ENCODE measurements at regions not wholly inside any gene's neighbourhood (a gene's known extent, or its start where the extent isn't known, plus 50 kb on each side); places are given as distances from the start of the nearest gene placed in this dataset.
"Not testable (repeated sequence)": the region's sequence is repeated elsewhere in the genome, so short reads cannot be mapped to it uniquely, and the experiment has no call there.

- no peaks in the 10 kb centered on the region for H3K27me3 ChIP-seq (ENCODE audit: control insufficient read depth in 1 of 2, insufficient read depth in 2 of 2, low read length in 2 of 2)
- no peaks in the 10 kb centered on the region for H3K4me1 ChIP-seq (ENCODE audit: control insufficient read depth, insufficient read depth, low read length)
- no peak overlapping the region for H3K4me3 ChIP-seq (ENCODE audit: low read length in 2 of 2)
- H3K27ac ChIP-seq (ENCODE audit: low read length), result no peak overlapping the region
- no peaks in the 10 kb centered on the region for H3K9me3 ChIP-seq (ENCODE audit: control insufficient read depth in 2 of 2, low read length in 2 of 2)
- no peaks in the 10 kb centered on the region for H3K36me3 ChIP-seq (ENCODE audit: control insufficient read depth in 2 of 2, insufficient read depth in 2 of 2, low read length in 2 of 2)
- no peak overlapping the region for H3K9ac ChIP-seq (ENCODE audit: low read length in 2 of 2)
These were observed 179.4 kb upstream of the OLIG3 start for GRCh38 chr6:137673603-137674002.

DNA sequence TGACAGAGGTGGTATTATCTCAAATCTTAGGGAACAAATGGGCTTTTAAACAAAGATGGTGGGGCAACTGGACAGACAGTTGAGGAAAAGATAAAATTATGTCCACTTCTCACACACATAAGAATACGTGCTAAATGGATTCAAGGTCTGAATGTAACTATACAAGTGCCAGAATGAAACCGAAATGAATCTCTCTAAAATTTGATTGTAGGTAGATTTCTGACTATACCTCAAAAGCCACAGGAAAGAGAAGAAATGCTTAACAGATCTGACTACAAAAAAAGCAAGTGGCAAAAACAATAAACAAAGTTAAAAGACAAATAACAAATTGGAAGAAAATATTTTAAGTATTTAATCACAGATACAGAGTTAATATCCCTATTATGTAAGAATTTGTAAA lies 182.7 kb upstream of the OLIG3 start:
- no peak overlapping the region for H3K4me3 ChIP-seq (ENCODE audit: low read length in 2 of 2)
- H3K27ac ChIP-seq (ENCODE audit: low read length), result no peak overlapping the region
- H3K9ac ChIP-seq (ENCODE audit: low read length in 2 of 2), result no peak overlapping the region
- H3K9me3 ChIP-seq (ENCODE audit: control insufficient read depth in 2 of 2, low read length in 2 of 2), result no peaks in the 10 kb centered on the region
- no peaks in the 10 kb centered on the region for H3K4me1 ChIP-seq (ENCODE audit: control insufficient read depth, insufficient read depth, low read length)
- H3K36me3 ChIP-seq (ENCODE audit: control insufficient read depth in 2 of 2, insufficient read depth in 2 of 2, low read length in 2 of 2), result no peaks in the 10 kb centered on the region
- H3K27me3 ChIP-seq (ENCODE audit: control insufficient read depth in 1 of 2, insufficient read depth in 2 of 2, low read length in 2 of 2), result no peaks in the 10 kb centered on the region

DNA sequence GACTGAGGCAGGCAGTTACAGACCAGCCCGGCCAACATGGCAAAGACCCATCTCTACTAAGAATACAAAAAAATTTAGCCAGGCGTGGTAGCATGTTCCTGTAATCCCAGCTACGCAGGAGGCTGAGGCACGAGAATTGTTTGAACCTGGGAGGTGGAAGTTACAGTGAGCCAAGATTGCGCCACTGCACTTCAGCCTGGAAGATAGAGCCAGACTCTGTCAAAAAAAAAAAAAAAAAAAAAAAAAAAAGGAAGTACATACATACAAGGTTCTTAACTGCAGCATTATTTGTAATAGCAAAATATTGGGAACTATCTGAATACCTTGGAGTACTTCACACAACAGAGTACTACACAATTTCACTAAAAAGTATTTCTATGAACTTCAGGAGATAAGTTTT lies 183.5 kb upstream of the OLIG3 start:
- no peaks in the 10 kb centered on the region for H3K36me3 ChIP-seq (ENCODE audit: control insufficient read depth in 2 of 2, insufficient read depth in 2 of 2, low read length in 2 of 2)
- no peaks in the 10 kb centered on the region for H3K27me3 ChIP-seq (ENCODE audit: control insufficient read depth in 1 of 2, insufficient read depth in 2 of 2, low read length in 2 of 2)
- no peak overlapping the region for H3K9ac ChIP-seq (ENCODE audit: low read length in 2 of 2)
- no peak overlapping the region for H3K27ac ChIP-seq (ENCODE audit: low read length)
- H3K4me3 ChIP-seq (ENCODE audit: low read length in 2 of 2), result no peak overlapping the region
- no peaks in the 10 kb centered on the region for H3K9me3 ChIP-seq (ENCODE audit: control insufficient read depth in 2 of 2, low read length in 2 of 2)
- no peaks in the 10 kb centered on the region for H3K4me1 ChIP-seq (ENCODE audit: control insufficient read depth, insufficient read depth, low read length)

GRCh38 chr6:137678451-137678850 lies 184.3 kb upstream of the OLIG3 start:
- Histone ChIP-seq H3K4me1 (ENCODE audit: control insufficient read depth, insufficient read depth, low read length) (no peaks in the 10 kb centered on the region), H3K9ac (ENCODE audit: low read length in 2 of 2) (no peak overlapping the region)

GRCh38 chr6:137680705-137681346 lies 186.2 kb upstream of the TNFAIP3 start:
- Histone ChIP-seq H3K27ac (ENCODE audit: low read length) (no peak overlapping the region), H3K4me3 (ENCODE audit: low read length in 2 of 2) (no peak overlapping the region), H3K9ac (ENCODE audit: low read length in 2 of 2) (no peak overlapping the region), H3K4me1 (ENCODE audit: control insufficient read depth, insufficient read depth, low read length) (no peaks in the 10 kb centered on the region), H3K36me3 (ENCODE audit: control insufficient read depth in 2 of 2, insufficient read depth in 2 of 2, low read length in 2 of 2) (no peaks in the 10 kb centered on the region), H3K27me3 (ENCODE audit: control insufficient read depth in 1 of 2, insufficient read depth in 2 of 2, low read length in 2 of 2) (no peaks in the 10 kb centered on the region), H3K9me3 (ENCODE audit: control insufficient read depth in 2 of 2, low read length in 2 of 2) (no peaks in the 10 kb centered on the region)

More at GRCh38 chr6:137678451-137678850, 184.3 kb upstream of the OLIG3 start:
- no peaks in the 10 kb centered on the region for H3K36me3 ChIP-seq (ENCODE audit: control insufficient read depth in 2 of 2, insufficient read depth in 2 of 2, low read length in 2 of 2)
- no peak overlapping the region for H3K27ac ChIP-seq (ENCODE audit: low read length)
- H3K27me3 ChIP-seq (ENCODE audit: control insufficient read depth in 1 of 2, insufficient read depth in 2 of 2, low read length in 2 of 2), result no peaks in the 10 kb centered on the region
- no peak overlapping the region for H3K4me3 ChIP-seq (ENCODE audit: low read length in 2 of 2)
- H3K9me3 ChIP-seq (ENCODE audit: control insufficient read depth in 2 of 2, low read length in 2 of 2), result no peaks in the 10 kb centered on the region

- no peaks in the 10 kb centered on the region for H3K36me3 ChIP-seq (ENCODE audit: control insufficient read depth in 2 of 2, insufficient read depth in 2 of 2, low read length in 2 of 2)
- H3K9ac ChIP-seq (ENCODE audit: low read length in 2 of 2), result no peak overlapping the region
- H3K27ac ChIP-seq (ENCODE audit: low read length), result no peak overlapping the region
- no peak overlapping the region for H3K4me3 ChIP-seq (ENCODE audit: low read length in 2 of 2)
- H3K4me1 ChIP-seq (ENCODE audit: control insufficient read depth, insufficient read depth, low read length), result no peaks in the 10 kb centered on the region
- H3K27me3 ChIP-seq (ENCODE audit: control insufficient read depth in 1 of 2, insufficient read depth in 2 of 2, low read length in 2 of 2), result no peaks in the 10 kb centered on the region
- H3K9me3 ChIP-seq (ENCODE audit: control insufficient read depth in 2 of 2, low read length in 2 of 2), result no peaks in the 10 kb centered on the region
These were observed 185.5 kb upstream of the TNFAIP3 start for GRCh38 chr6:137681445-137682009.

- not testable (repeated sequence) for H3K27ac ChIP-seq (ENCODE audit: low read length); H3K36me3 ChIP-seq (ENCODE audit: control insufficient read depth in 2 of 2, insufficient read depth in 2 of 2, low read length in 2 of 2); H3K9me3 ChIP-seq (ENCODE audit: control insufficient read depth in 2 of 2, low read length in 2 of 2); H3K27me3 ChIP-seq (ENCODE audit: control insufficient read depth in 1 of 2, insufficient read depth in 2 of 2, low read length in 2 of 2); H3K9ac ChIP-seq (ENCODE audit: low read length in 2 of 2); H3K4me1 ChIP-seq (ENCODE audit: control insufficient read depth, insufficient read depth, low read length); H3K4me3 ChIP-seq (ENCODE audit: low read length in 2 of 2)
These were observed 184.4 kb upstream of the TNFAIP3 start for GRCh38 chr6:137682658-137683057.

GRCh38 chr6:137683916-137684315 lies 183.1 kb upstream of the TNFAIP3 start:
- no peaks in the 10 kb centered on the region for H3K27me3 ChIP-seq (ENCODE audit: control insufficient read depth in 1 of 2, insufficient read depth in 2 of 2, low read length in 2 of 2)
- H3K4me3 ChIP-seq (ENCODE audit: low read length in 2 of 2), result no peak overlapping the region
- no peaks in the 10 kb centered on the region for H3K9me3 ChIP-seq (ENCODE audit: control insufficient read depth in 2 of 2, low read length in 2 of 2)
- H3K27ac ChIP-seq (ENCODE audit: low read length), result no peak overlapping the region
- no peak overlapping the region for H3K9ac ChIP-seq (ENCODE audit: low read length in 2 of 2)
- no peaks in the 10 kb centered on the region for H3K36me3 ChIP-seq (ENCODE audit: control insufficient read depth in 2 of 2, insufficient read depth in 2 of 2, low read length in 2 of 2)
- no peaks in the 10 kb centered on the region for H3K4me1 ChIP-seq (ENCODE audit: control insufficient read depth, insufficient read depth, low read length)

DNA sequence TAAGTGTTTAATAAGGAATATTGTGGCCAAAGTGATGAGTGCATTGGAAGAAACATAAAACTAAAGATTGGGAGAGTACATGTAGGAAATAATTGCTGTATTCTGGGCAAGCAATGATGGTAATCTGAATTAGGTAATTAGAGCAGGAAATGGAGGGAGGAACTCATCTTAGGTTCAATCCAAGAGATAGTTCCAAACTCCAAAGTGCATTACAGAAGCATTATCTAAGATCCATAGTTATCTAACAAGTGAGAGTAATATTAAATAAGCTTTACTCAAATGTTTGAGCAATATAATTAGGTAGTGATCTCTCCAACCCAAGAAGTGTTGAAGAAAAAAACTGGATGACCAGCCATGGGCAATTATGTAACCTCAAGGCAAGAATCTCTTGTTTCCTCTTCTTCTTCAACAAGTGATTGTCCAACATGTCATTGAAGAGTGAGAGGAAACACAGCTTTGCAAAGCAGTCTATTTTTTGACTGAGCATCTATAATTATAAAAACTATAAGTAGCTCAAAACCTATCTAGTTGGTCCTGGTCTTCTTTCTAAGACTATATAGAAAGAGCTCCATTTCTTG lies 181.2 kb upstream of the TNFAIP3 start:
- Histone ChIP-seq H3K27ac (ENCODE audit: low read length) (no peak overlapping the region), H3K36me3 (ENCODE audit: control insufficient read depth in 2 of 2, insufficient read depth in 2 of 2, low read length in 2 of 2) (no peaks in the 10 kb centered on the region), H3K27me3 (ENCODE audit: control insufficient read depth in 1 of 2, insufficient read depth in 2 of 2, low read length in 2 of 2) (no peaks in the 10 kb centered on the region), H3K9ac (ENCODE audit: low read length in 2 of 2) (no peak overlapping the region), H3K9me3 (ENCODE audit: control insufficient read depth in 2 of 2, low read length in 2 of 2) (no peaks in the 10 kb centered on the region), H3K4me3 (ENCODE audit: low read length in 2 of 2) (no peak overlapping the region), H3K4me1 (ENCODE audit: control insufficient read depth, insufficient read depth, low read length) (no peaks in the 10 kb centered on the region)

- Histone ChIP-seq H3K27ac (ENCODE audit: low read length) (no peak overlapping the region), H3K4me3 (ENCODE audit: low read length in 2 of 2) (no peak overlapping the region), H3K27me3 (ENCODE audit: control insufficient read depth in 1 of 2, insufficient read depth in 2 of 2, low read length in 2 of 2) (no peaks in the 10 kb centered on the region), H3K4me1 (ENCODE audit: control insufficient read depth, insufficient read depth, low read length) (no peaks in the 10 kb centered on the region), H3K36me3 (ENCODE audit: control insufficient read depth in 2 of 2, insufficient read depth in 2 of 2, low read length in 2 of 2) (no peaks in the 10 kb centered on the region), H3K9me3 (ENCODE audit: control insufficient read depth in 2 of 2, low read length in 2 of 2) (no peaks in the 10 kb centered on the region), H3K9ac (ENCODE audit: low read length in 2 of 2) (no peak overlapping the region)
These were observed 179.2 kb upstream of the TNFAIP3 start for GRCh38 chr6:137687818-137688217.

DNA sequence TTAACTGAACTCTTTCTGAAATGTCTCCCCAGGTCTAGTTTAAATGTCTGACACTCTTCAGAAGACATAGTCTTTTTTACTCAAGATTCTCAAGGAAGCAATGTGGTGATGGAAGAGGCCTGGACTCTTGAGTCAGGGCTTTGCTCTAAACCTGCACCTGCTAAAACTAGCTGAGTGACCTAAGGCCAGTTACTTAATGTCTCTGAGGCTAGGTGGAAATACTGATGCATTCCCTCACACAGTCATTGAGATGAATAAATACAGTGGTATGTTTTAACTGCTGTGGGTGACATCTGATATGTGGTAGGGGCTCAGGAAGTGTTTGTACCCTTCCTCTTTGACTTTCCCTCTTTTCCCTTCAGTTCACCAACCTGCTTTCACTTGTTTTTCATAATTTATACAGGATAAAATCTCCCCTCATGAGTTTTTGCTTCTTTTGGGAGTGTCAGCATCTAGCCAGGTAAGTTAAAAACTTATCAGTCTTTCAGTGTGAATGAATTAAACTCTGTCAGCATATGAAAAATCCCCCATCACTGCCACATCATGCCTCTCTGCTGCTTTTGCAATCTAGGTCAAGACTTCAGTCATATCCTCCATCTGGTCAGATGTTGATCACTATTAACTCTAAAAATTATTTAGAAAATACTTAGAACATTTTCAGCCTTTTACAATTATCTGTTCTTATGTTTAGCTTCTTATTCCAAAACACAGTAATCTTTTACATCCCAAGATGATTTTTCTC lies 178.7 kb upstream of the TNFAIP3 start:
- Histone ChIP-seq H3K27ac (ENCODE audit: low read length) (no peak overlapping the region), H3K36me3 (ENCODE audit: control insufficient read depth in 2 of 2, insufficient read depth in 2 of 2, low read length in 2 of 2) (no peaks in the 10 kb centered on the region), H3K9ac (ENCODE audit: low read length in 2 of 2) (no peak overlapping the region), H3K9me3 (ENCODE audit: control insufficient read depth in 2 of 2, low read length in 2 of 2) (no peaks in the 10 kb centered on the region), H3K4me3 (ENCODE audit: low read length in 2 of 2) (no peak overlapping the region), H3K27me3 (ENCODE audit: control insufficient read depth in 1 of 2, insufficient read depth in 2 of 2, low read length in 2 of 2) (no peaks in the 10 kb centered on the region), H3K4me1 (ENCODE audit: control insufficient read depth, insufficient read depth, low read length) (no peaks in the 10 kb centered on the region)

Data from stomach smooth muscle (tissue), 2 donors.